HCT116 (cell line): ENCODE measurements at regions not wholly inside any gene's neighbourhood (a gene's known extent, or its start where the extent isn't known, plus 50 kb on each side); places are given as distances from the start of the nearest gene placed in this dataset.

ENCODE experiments used
- CEBPB ChIP-seq: IDR thresholded peaks from 2 replicates; pipeline ENCODE4 v1.6.1; 2012; ENCODE audit warnings: low read depth
- EZH2 ChIP-seq: fragments of 200-600 bp; sonication (generic); IDR thresholded peaks from 2 replicates; pipeline ENCODE4 v1.6.1; 2017; ENCODE audit warnings: antibody characterized with exemption, mixed run types
- EZH2phosphoT487 ChIP-seq: fragments of 200-600 bp; IDR thresholded peaks from 2 replicates; pipeline ENCODE4 v1.6.1; 2018; ENCODE audit warnings: antibody characterized with exemption, borderline replicate concordance
- MAX ChIP-seq: IDR thresholded peaks from 2 replicates; pipeline ENCODE4 v1.6.1; 2012
- POLR2A ChIP-seq: IDR thresholded peaks from 2 replicates; pipeline ENCODE4 v1.7.0; 2011; ENCODE audit warnings: borderline replicate concordance; ENCODE audit not compliant: insufficient read depth, insufficient read length; ENCODE audit errors: extremely low read depth
- RAD21 ChIP-seq: IDR thresholded peaks from 2 replicates; pipeline ENCODE4 v1.6.1; 2012; ENCODE audit warnings: low read depth, mild to moderate bottlenecking
- YY1 ChIP-seq: IDR thresholded peaks from 2 replicates; pipeline ENCODE4 v1.6.1; 2011; ENCODE audit warnings: low read length, low read depth, moderate library complexity, mild to moderate bottlenecking; ENCODE audit not compliant: insufficient replicate concordance; ENCODE audit errors: extremely low read depth
- ZNF274 ChIP-seq: fragments of 200-500 bp; sonication (Bioruptor generic); IDR thresholded peaks from 2 replicates; pipeline ENCODE4 v1.6.1; 2014; ENCODE audit warnings: mild to moderate bottlenecking, low read depth, low read length, inconsistent platforms
- TF ChIP-seq, protein P1 (sequence below), 3 experiments: fragments of 200-600 bp in 1 of 3; sonication (generic) in 1 of 3; IDR thresholded peaks in 2 of 3; conservative IDR thresholded peaks in 1 of 3; 2 replicates each; pipeline ENCODE4 v1.5.1; 2012 to 2017; ENCODE audit warnings: low read depth in 2 of 3, low read length in 2 of 3, antibody characterized with exemption in 1 of 3, borderline replicate concordance in 1 of 3, control low read depth in 1 of 3, mild to moderate bottlenecking in 1 of 3, mixed read lengths in 1 of 3, mixed run types in 1 of 3, moderate library complexity in 1 of 3; ENCODE audit not compliant: insufficient read depth in 1 of 3
- TF ChIP-seq, protein P2 (sequence below): IDR thresholded peaks from 2 replicates; pipeline ENCODE4 v1.6.1; 2011; ENCODE audit warnings: mild to moderate bottlenecking, low read length, moderate library complexity; ENCODE audit not compliant: insufficient replicate concordance; ENCODE audit errors: extremely low read depth

DNA sequence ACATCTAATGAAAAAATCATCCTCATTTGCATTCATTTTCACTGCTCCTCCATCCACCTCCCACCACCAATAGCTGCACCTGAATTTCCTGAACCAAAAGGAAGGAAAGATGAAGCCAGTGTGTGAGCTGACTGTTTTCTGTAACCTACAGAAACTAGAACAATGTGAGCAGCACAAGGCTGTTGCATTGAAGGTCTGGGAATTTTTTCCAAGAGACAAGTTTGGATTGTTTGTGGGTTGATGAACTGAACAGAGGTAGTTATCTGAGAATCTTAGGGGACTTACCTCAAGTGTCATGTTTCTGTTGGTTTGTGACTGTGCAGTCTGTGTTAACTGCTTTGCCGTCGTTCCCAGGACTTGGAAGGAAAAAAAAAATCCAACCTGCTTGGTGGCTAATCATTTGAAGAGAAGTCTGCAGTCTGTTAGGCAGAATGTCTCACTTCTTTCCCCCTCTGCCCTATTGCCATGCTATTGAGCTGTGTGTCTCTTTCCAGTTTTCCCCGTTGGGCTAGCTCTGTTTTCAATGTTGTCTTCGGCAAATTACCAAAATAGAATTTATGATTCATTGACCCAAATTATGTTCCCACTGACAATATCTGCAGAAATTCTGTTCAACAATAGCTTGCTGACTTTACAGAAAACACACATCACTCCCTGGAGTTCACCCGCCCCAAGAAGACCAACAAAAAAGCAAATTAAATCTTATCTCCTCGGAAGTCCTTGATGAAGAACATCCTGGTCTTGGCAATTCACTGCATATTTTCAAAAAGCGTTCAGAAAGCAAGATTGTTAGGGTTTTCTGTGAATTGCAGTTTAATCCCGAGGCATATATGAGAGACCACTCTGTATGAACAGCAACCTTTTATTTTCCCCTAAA is 76.0 kb downstream of the SC5D start:
- TF ChIP-seq EZH2phosphoT487 = no peak
- TF ChIP-seq, protein P1, sequence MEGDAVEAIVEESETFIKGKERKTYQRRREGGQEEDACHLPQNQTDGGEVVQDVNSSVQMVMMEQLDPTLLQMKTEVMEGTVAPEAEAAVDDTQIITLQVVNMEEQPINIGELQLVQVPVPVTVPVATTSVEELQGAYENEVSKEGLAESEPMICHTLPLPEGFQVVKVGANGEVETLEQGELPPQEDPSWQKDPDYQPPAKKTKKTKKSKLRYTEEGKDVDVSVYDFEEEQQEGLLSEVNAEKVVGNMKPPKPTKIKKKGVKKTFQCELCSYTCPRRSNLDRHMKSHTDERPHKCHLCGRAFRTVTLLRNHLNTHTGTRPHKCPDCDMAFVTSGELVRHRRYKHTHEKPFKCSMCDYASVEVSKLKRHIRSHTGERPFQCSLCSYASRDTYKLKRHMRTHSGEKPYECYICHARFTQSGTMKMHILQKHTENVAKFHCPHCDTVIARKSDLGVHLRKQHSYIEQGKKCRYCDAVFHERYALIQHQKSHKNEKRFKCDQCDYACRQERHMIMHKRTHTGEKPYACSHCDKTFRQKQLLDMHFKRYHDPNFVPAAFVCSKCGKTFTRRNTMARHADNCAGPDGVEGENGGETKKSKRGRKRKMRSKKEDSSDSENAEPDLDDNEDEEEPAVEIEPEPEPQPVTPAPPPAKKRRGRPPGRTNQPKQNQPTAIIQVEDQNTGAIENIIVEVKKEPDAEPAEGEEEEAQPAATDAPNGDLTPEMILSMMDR (IDR thresholded peaks at IDR 0.05 in 2 of 3, conservative IDR thresholded peaks at IDR 0.05 in 1 of 3; ENCODE audit: borderline replicate concordance in 1 of 3, insufficient read depth in 1 of 3, low read depth in 2 of 3, low read length in 2 of 3) = no peak
- no peak for TF ChIP-seq POLR2A
- no peak for TF ChIP-seq ZNF274
- TF ChIP-seq EZH2 = no peak
- TF ChIP-seq, protein P2, sequence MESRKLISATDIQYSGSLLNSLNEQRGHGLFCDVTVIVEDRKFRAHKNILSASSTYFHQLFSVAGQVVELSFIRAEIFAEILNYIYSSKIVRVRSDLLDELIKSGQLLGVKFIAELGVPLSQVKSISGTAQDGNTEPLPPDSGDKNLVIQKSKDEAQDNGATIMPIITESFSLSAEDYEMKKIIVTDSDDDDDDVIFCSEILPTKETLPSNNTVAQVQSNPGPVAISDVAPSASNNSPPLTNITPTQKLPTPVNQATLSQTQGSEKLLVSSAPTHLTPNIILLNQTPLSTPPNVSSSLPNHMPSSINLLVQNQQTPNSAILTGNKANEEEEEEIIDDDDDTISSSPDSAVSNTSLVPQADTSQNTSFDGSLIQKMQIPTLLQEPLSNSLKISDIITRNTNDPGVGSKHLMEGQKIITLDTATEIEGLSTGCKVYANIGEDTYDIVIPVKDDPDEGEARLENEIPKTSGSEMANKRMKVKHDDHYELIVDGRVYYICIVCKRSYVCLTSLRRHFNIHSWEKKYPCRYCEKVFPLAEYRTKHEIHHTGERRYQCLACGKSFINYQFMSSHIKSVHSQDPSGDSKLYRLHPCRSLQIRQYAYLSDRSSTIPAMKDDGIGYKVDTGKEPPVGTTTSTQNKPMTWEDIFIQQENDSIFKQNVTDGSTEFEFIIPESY = no peak
- TF ChIP-seq MAX = no peak
- TF ChIP-seq YY1 = no peak
- TF ChIP-seq RAD21 = no peak
- no peak for TF ChIP-seq CEBPB
